ENCODE measurements at regions not wholly inside any gene's neighbourhood (a gene's known extent, or its start where the extent isn't known, plus 50 kb on each side); places are given as distances from the start of the nearest gene placed in this dataset.

- no peaks in the 10 kb centered on the region for H3K9me3 ChIP-seq (ENCODE audit: insufficient read depth, low read depth, low read length)
- no peak overlapping the region for H3K9ac ChIP-seq (ENCODE audit: low read depth, low read length, poor library complexity, severe bottlenecking)
- H4K20me1 ChIP-seq (ENCODE audit: insufficient read depth, low read length, poor library complexity, severe bottlenecking) = no peaks in the 10 kb centered on the region
- H3K4me2 ChIP-seq (ENCODE audit: low read depth, low read length, poor library complexity, severe bottlenecking) = no peak overlapping the region
- no peaks in the 10 kb centered on the region for H3K9me2 ChIP-seq (replicated peaks; ENCODE audit: low read depth, low read length)
- H3F3A ChIP-seq (ENCODE audit: low read depth) = no peaks in the 10 kb centered on the region
- H2AFZ ChIP-seq (ENCODE audit: low read length) = no peak overlapping the region
- H3K4me3 ChIP-seq (ENCODE audit: low read length, poor library complexity, severe bottlenecking) = no peak overlapping the region
- H3K4me1 ChIP-seq (ENCODE audit: insufficient read depth, low read length, poor library complexity, severe bottlenecking) = peaks cover 3% of the 10 kb centered on the region
- no peaks in the 10 kb centered on the region for H3K79me2 ChIP-seq (ENCODE audit: insufficient read depth, low read length)
- H3K27me3 ChIP-seq (ENCODE audit: insufficient read depth, low read length, poor library complexity, severe bottlenecking) = no peaks in the 10 kb centered on the region
- H3K36me3 ChIP-seq (ENCODE audit: insufficient read depth, low read length) = no peaks in the 10 kb centered on the region
- TF ChIP-seq EZH2phosphoT487 (IDR thresholded peaks at IDR 0.05; ENCODE audit: borderline replicate concordance) (no peak), CTCF (conservative IDR thresholded peaks at IDR 0.05; ENCODE audit: low read length) (no peak)
Measured at GRCh38 chr3:933326-933725, 159.5 kb upstream of the CNTN6 start.

- H3K9me3 ChIP-seq (ENCODE audit: insufficient read depth, low read depth, low read length) = no peaks in the 10 kb centered on the region
- H3K4me3 ChIP-seq (ENCODE audit: low read length, poor library complexity, severe bottlenecking) = no peak overlapping the region
- H3K4me2 ChIP-seq (ENCODE audit: low read depth, low read length, poor library complexity, severe bottlenecking) = no peak overlapping the region
- H3K9me2 ChIP-seq (replicated peaks; ENCODE audit: low read depth, low read length) = no peaks in the 10 kb centered on the region
- no peaks in the 10 kb centered on the region for H3K79me2 ChIP-seq (ENCODE audit: insufficient read depth, low read length)
- H2AFZ ChIP-seq (ENCODE audit: low read length) = no peak overlapping the region
- no peaks in the 10 kb centered on the region for H3K27me3 ChIP-seq (ENCODE audit: insufficient read depth, low read length, poor library complexity, severe bottlenecking)
- TF ChIP-seq EZH2phosphoT487 (IDR thresholded peaks at IDR 0.05; ENCODE audit: borderline replicate concordance) = no peak
- no peak for TF ChIP-seq CTCF (conservative IDR thresholded peaks at IDR 0.05; ENCODE audit: low read length)
- H3K36me3 ChIP-seq (ENCODE audit: insufficient read depth, low read length) = no peaks in the 10 kb centered on the region
- H3F3A ChIP-seq (ENCODE audit: low read depth) = no peaks in the 10 kb centered on the region
- no peaks in the 10 kb centered on the region for H4K20me1 ChIP-seq (ENCODE audit: insufficient read depth, low read length, poor library complexity, severe bottlenecking)
- H3K4me1 ChIP-seq (ENCODE audit: insufficient read depth, low read length, poor library complexity, severe bottlenecking) = no peaks in the 10 kb centered on the region
- no peak overlapping the region for H3K9ac ChIP-seq (ENCODE audit: low read depth, low read length, poor library complexity, severe bottlenecking)
Measured at GRCh38 chr3:944786-945185, 148.0 kb upstream of the CNTN6 start.

- TF ChIP-seq CTCF (conservative IDR thresholded peaks at IDR 0.05; ENCODE audit: low read length) (no peak), EZH2phosphoT487 (IDR thresholded peaks at IDR 0.05; ENCODE audit: borderline replicate concordance) (no peak)
- Histone ChIP-seq H2AFZ (ENCODE audit: low read length) (no peak overlapping the region), H3K9me2 (replicated peaks; ENCODE audit: low read depth, low read length) (no peaks in the 10 kb centered on the region), H3K27me3 (ENCODE audit: insufficient read depth, low read length, poor library complexity, severe bottlenecking) (no peaks in the 10 kb centered on the region), H3K9me3 (ENCODE audit: insufficient read depth, low read depth, low read length) (no peaks in the 10 kb centered on the region), H3K9ac (ENCODE audit: low read depth, low read length, poor library complexity, severe bottlenecking) (no peak overlapping the region), H3K4me2 (ENCODE audit: low read depth, low read length, poor library complexity, severe bottlenecking) (no peak overlapping the region), H3K4me1 (ENCODE audit: insufficient read depth, low read length, poor library complexity, severe bottlenecking) (no peaks in the 10 kb centered on the region), H3K4me3 (ENCODE audit: low read length, poor library complexity, severe bottlenecking) (no peak overlapping the region), H3F3A (ENCODE audit: low read depth) (no peaks in the 10 kb centered on the region), H3K79me2 (ENCODE audit: insufficient read depth, low read length) (no peaks in the 10 kb centered on the region), H4K20me1 (ENCODE audit: insufficient read depth, low read length, poor library complexity, severe bottlenecking) (no peaks in the 10 kb centered on the region), H3K36me3 (ENCODE audit: insufficient read depth, low read length) (no peaks in the 10 kb centered on the region)
Measured at GRCh38 chr3:945738-946137, 147.1 kb upstream of the CNTN6 start.

Measured in Loucy (cell line).